WTC11 (cell line): ENCODE measurements at regions not wholly inside any gene's neighbourhood (a gene's known extent, or its start where the extent isn't known, plus 50 kb on each side); places are given as distances from the start of the nearest gene placed in this dataset.

ENCODE experiments used
- ATAC-seq: fragments of 200-7000 bp; cut with Tn5 transposase; 2 replicates; pipeline ENCODE4 v1.10.0; 2021; ENCODE audit warnings: mild to moderate bottlenecking, moderate library complexity
- CTCF ChIA-PET: fragments of 300-600 bp; sonication (Branson Sonifier 250); formaldehyde crosslinking; loops from one replicate; lab custom pipeline; 2021; ENCODE audit warnings: antibody characterized with exemption; lab: Charles Lee
- POLR2A ChIA-PET: fragments of 350-600 bp; sonication (Branson Sonifier 250); formaldehyde crosslinking; loops from one replicate; lab custom pipeline; 2021; ENCODE audit warnings: antibody characterized with exemption; lab: Charles Lee
- DNase-seq: peaks from one replicate; pipeline ENCODE4 v3.0.0; 2021; ENCODE audit warnings: low spot score
- H3K27ac Mint-ChIP-seq: 2 replicates; pipeline ENCODE4 v1.8.0; 2021; ENCODE audit warnings: mixed read lengths
- H3K27me3 Mint-ChIP-seq: 2 replicates; pipeline ENCODE4 v1.8.0; 2021; ENCODE audit warnings: low read depth, mild to moderate bottlenecking, moderate library complexity, mixed read lengths
- H3K36me3 Mint-ChIP-seq: 2 replicates; pipeline ENCODE4 v1.8.0; 2021; ENCODE audit warnings: mixed read lengths
- H3K4me1 Mint-ChIP-seq: 2 replicates; pipeline ENCODE4 v1.8.0; 2022; ENCODE audit warnings: mixed read lengths
- H3K4me3 Mint-ChIP-seq: 2 replicates; pipeline ENCODE4 v1.8.0; 2021; ENCODE audit warnings: mild to moderate bottlenecking, moderate library complexity, mixed read lengths
- H3K9me3 Mint-ChIP-seq: 2 replicates; pipeline ENCODE4 v1.8.0; 2021; ENCODE audit warnings: mixed read lengths
- ATF2 ChIP-seq: sonication (generic); formaldehyde crosslinking; IDR thresholded peaks from 2 replicates; pipeline ENCODE4 v1.8.1; 2022; ENCODE audit warnings: low read depth, missing genetic modification reagents, borderline replicate concordance
- CREB1 ChIP-seq: sonication (generic); formaldehyde crosslinking; IDR thresholded peaks from 2 replicates; pipeline ENCODE4 v1.8.0; 2023; ENCODE audit warnings: mild to moderate bottlenecking, missing genetic modification reagents
- E2F4 ChIP-seq: sonication (generic); formaldehyde crosslinking; IDR thresholded peaks from 2 replicates; pipeline ENCODE4 v1.8.1; 2022; ENCODE audit warnings: low read depth, mild to moderate bottlenecking, moderate library complexity, missing genetic modification reagents, borderline replicate concordance
- IRF1 ChIP-seq: sonication (generic); formaldehyde crosslinking; IDR thresholded peaks from 2 replicates; pipeline ENCODE4 v1.8.0; 2023; ENCODE audit warnings: missing genetic modification reagents
- JAZF1 ChIP-seq: fragments of 250-450 bp; sonication (Bioruptor Pico); IDR thresholded peaks from 2 replicates; pipeline ENCODE4 v1.9.0; 2021; ENCODE audit warnings: moderate library complexity, mild to moderate bottlenecking, inconsistent platforms
- JUN ChIP-seq: sonication (generic); formaldehyde crosslinking; IDR thresholded peaks from 2 replicates; pipeline ENCODE4 v1.8.0; 2023; ENCODE audit warnings: mild to moderate bottlenecking, missing genetic modification reagents
- NR1H2 ChIP-seq: sonication (generic); formaldehyde crosslinking; IDR thresholded peaks from 2 replicates; pipeline ENCODE4 v1.9.0; 2021; ENCODE audit warnings: mild to moderate bottlenecking, moderate library complexity, missing genetic modification reagents
- OVOL2 ChIP-seq: fragments of 250-450 bp; sonication (Bioruptor Pico); IDR thresholded peaks from 2 replicates; pipeline ENCODE4 v1.9.0; 2021; ENCODE audit warnings: mild to moderate bottlenecking, borderline replicate concordance
- SP1 ChIP-seq: sonication (generic); formaldehyde crosslinking; conservative IDR thresholded peaks from 2 replicates; pipeline ENCODE4 v1.8.1; 2022; ENCODE audit warnings: missing genetic modification reagents
- ZNF138 ChIP-seq: sonication (generic); formaldehyde crosslinking; conservative IDR thresholded peaks from 2 replicates; pipeline ENCODE4 v1.8.1; 2022; ENCODE audit warnings: mild to moderate bottlenecking, moderate library complexity, missing genetic modification reagents
- ZNF281 ChIP-seq: sonication (generic); formaldehyde crosslinking; IDR thresholded peaks from 2 replicates; pipeline ENCODE4 v1.8.0; 2023; ENCODE audit warnings: mild to moderate bottlenecking, missing genetic modification reagents
- ZNF396 ChIP-seq: fragments of 250-450 bp; sonication (Bioruptor Pico); IDR thresholded peaks from 2 replicates; pipeline ENCODE4 v1.8.0; 2021; ENCODE audit warnings: mild to moderate bottlenecking, moderate library complexity, borderline replicate concordance
- ZNF425 ChIP-seq: fragments of 250-450 bp; sonication (Bioruptor Pico); conservative IDR thresholded peaks from 2 replicates; pipeline ENCODE4 v1.9.0; 2021; ENCODE audit warnings: mild to moderate bottlenecking
- TF ChIP-seq, protein P1 (sequence below): sonication (generic); formaldehyde crosslinking; conservative IDR thresholded peaks from 2 replicates; pipeline ENCODE4 v1.8.1; 2023; ENCODE audit warnings: mild to moderate bottlenecking, low read depth, missing genetic modification reagents, moderate library complexity

- Mint-ChIP-seq H3K4me1 (no peaks in the 10 kb centered on the region), H3K36me3 (no peaks in the 10 kb centered on the region), H3K9me3 (peaks cover 3% of the 10 kb centered on the region; the same call in 1 of the 2 replicates), H3K27ac (no peak overlapping the region), H3K4me3 (no peak overlapping the region), H3K27me3 (no peaks in the 10 kb centered on the region)
- ChIA-PET CTCF (no interaction called here), POLR2A (no interaction called here)
- DNase-seq (no peak), ATAC-seq (no peak)
- TF ChIP-seq SP1 (CRISPR knock-in tag) (no peak), OVOL2 (CRISPR knock-in tag) (no peak), ZNF396 (no peak), JAZF1 (CRISPR knock-in tag) (no peak), ZNF281 (no peak), CREB1 (no peak), ZNF425 (no peak), NR1H2 (CRISPR knock-in tag) (no peak), ATF2 (CRISPR knock-in tag) (no peak), E2F4 (CRISPR knock-in tag) (no peak), ZNF138 (CRISPR knock-in tag) (no peak), IRF1 (CRISPR knock-in tag) (no peak), JUN (CRISPR knock-in tag) (no peak)
- TF ChIP-seq, protein P1, sequence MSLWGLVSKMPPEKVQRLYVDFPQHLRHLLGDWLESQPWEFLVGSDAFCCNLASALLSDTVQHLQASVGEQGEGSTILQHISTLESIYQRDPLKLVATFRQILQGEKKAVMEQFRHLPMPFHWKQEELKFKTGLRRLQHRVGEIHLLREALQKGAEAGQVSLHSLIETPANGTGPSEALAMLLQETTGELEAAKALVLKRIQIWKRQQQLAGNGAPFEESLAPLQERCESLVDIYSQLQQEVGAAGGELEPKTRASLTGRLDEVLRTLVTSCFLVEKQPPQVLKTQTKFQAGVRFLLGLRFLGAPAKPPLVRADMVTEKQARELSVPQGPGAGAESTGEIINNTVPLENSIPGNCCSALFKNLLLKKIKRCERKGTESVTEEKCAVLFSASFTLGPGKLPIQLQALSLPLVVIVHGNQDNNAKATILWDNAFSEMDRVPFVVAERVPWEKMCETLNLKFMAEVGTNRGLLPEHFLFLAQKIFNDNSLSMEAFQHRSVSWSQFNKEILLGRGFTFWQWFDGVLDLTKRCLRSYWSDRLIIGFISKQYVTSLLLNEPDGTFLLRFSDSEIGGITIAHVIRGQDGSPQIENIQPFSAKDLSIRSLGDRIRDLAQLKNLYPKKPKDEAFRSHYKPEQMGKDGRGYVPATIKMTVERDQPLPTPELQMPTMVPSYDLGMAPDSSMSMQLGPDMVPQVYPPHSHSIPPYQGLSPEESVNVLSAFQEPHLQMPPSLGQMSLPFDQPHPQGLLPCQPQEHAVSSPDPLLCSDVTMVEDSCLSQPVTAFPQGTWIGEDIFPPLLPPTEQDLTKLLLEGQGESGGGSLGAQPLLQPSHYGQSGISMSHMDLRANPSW (CRISPR knock-in tag): no peak
These were observed 361.1 kb downstream of the TGFB2 start for GRCh38 chr1:218705911-218706893.
